Thyroid gland (tissue), 4 donors: ENCODE measurements at regions not wholly inside any gene's neighbourhood (a gene's known extent, or its start where the extent isn't known, plus 50 kb on each side); places are given as distances from the start of the nearest gene placed in this dataset.

Source experiments
- POLR2A ChIP-seq, 2 donors: fragments of 450-650 bp; IDR thresholded peaks; one replicate each; pipeline ENCODE4 v1.6.1; 2017; ENCODE audit warnings: antibody characterized with exemption in 2 of 2, mild to moderate bottlenecking in 2 of 2, moderate library complexity in 1 of 2
- TF ChIP-seq, protein P1 (sequence below), 6 experiments: fragments of 200-600 bp in 3 of 6; fragments of 450-650 bp in 3 of 6; sonication (generic) in 3 of 6; IDR thresholded peaks; one replicate each; pipeline ENCODE4 v1.5.1; 2016 to 2019; ENCODE audit warnings: antibody characterized with exemption in 6 of 6, mild to moderate bottlenecking in 2 of 6, inconsistent platforms in 1 of 6, moderate library complexity in 1 of 6

DNA sequence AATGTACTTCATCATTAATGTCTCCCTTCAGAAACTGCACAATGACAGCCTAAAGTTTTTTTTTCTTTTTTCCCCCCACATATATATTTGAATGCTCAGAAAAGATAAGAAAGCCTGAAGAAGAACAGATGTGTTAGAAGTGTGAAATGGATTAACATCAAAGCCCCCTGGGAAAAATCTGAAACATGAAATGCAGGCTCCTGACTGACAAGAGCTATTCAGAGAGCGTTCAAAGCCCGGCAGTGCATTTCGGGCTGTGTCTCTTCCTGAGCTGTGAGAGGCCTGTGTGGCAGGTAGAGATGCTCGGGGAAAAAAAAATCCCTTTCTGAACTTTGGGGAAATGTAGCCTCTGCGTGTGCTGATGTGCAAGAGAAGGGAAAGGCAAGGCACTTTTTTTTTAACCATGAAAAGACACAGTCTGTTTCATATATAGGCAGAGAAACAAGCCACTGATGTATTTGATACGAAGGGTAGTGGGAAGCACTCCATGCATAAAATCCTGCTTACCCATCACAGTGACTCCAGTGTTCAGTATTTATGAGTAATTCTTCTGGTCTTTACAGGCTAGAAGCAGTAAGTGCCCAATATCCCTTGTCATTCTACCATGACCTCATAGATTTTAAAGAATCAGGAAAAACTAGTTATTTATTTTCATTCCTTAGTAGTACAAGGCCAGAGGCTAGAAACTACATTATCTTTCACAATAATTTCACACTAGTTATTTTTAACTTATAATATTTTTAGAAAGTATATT lies 1574.2 kb upstream of the PIK3C3 start:
- TF ChIP-seq, protein P1, sequence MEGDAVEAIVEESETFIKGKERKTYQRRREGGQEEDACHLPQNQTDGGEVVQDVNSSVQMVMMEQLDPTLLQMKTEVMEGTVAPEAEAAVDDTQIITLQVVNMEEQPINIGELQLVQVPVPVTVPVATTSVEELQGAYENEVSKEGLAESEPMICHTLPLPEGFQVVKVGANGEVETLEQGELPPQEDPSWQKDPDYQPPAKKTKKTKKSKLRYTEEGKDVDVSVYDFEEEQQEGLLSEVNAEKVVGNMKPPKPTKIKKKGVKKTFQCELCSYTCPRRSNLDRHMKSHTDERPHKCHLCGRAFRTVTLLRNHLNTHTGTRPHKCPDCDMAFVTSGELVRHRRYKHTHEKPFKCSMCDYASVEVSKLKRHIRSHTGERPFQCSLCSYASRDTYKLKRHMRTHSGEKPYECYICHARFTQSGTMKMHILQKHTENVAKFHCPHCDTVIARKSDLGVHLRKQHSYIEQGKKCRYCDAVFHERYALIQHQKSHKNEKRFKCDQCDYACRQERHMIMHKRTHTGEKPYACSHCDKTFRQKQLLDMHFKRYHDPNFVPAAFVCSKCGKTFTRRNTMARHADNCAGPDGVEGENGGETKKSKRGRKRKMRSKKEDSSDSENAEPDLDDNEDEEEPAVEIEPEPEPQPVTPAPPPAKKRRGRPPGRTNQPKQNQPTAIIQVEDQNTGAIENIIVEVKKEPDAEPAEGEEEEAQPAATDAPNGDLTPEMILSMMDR (IDR thresholded peaks at IDR 0.05) = no peak
- TF ChIP-seq POLR2A (IDR thresholded peaks at IDR 0.05) = no peak
